Common myeloid progenitor, CD34-positive (primary cell): ENCODE measurements at regions not wholly inside any gene's neighbourhood (a gene's known extent, or its start where the extent isn't known, plus 50 kb on each side); places are given as distances from the start of the nearest gene placed in this dataset.
A peak's percentile ranks its signal among the peaks of the same experiment; 100 is the strongest.

Experiments used
- CTCF ChIA-PET: fragments of 350-600 bp; sonication (Branson Sonifier 250); formaldehyde crosslinking; loops from one replicate; lab custom pipeline; 2021; ENCODE audit warnings: antibody characterized with exemption; lab: Charles Lee
- POLR2A ChIA-PET: fragments of 350-600 bp; sonication (Branson Sonifier 250); formaldehyde crosslinking; loops from one replicate; lab custom pipeline; 2021; ENCODE audit warnings: antibody characterized with exemption; lab: Charles Lee
- DNase-seq, 3 donors: peaks; one replicate each; pipeline versions ENCODE4 v3.0.0 to v3.0.0-alpha.2; 2013
- H3K27ac ChIP-seq, 2 experiments: 1 replicate in 1 of 2; 2 replicates in 1 of 2; pipeline ENCODE4 v1.7.0; 2013; ENCODE audit warnings: inconsistent platforms in 2 of 2, low read length in 2 of 2, mild to moderate bottlenecking in 2 of 2, low read depth in 1 of 2, moderate library complexity in 1 of 2; ENCODE audit not compliant: severe bottlenecking in 2 of 2, insufficient read depth in 1 of 2, poor library complexity in 1 of 2
- H3K27me3 ChIP-seq, 5 experiments: replicated peaks in 2 of 5; 1 replicate in 3 of 5; 2 replicates in 2 of 5; pipeline versions ENCODE4 v1.6.1 to v1.7.0; 2013; ENCODE audit warnings: low read length in 4 of 5, mild to moderate bottlenecking in 2 of 5, moderate library complexity in 2 of 5, inconsistent platforms in 1 of 5; ENCODE audit not compliant: insufficient read depth in 5 of 5, control insufficient read depth in 4 of 5
- H3K36me3 ChIP-seq, 4 experiments: 1 replicate in 2 of 4; 2 replicates in 2 of 4; pipeline versions ENCODE4 v1.6.1 to v1.7.0; 2013; ENCODE audit warnings: low read length in 3 of 4, control low read depth in 1 of 4, mild to moderate bottlenecking in 1 of 4; ENCODE audit not compliant: control insufficient read depth in 4 of 4, insufficient read depth in 4 of 4
- H3K4me1 ChIP-seq, 4 experiments: 1 replicate in 3 of 4; 2 replicates in 1 of 4; pipeline versions ENCODE4 v1.6.1 to v1.7.1; 2013; ENCODE audit warnings: low read length in 3 of 4, mild to moderate bottlenecking in 3 of 4, control low read depth in 1 of 4, inconsistent platforms in 1 of 4, moderate library complexity in 1 of 4; ENCODE audit not compliant: control insufficient read depth in 4 of 4, insufficient read depth in 4 of 4; ENCODE audit errors: control extremely low read depth in 1 of 4
- H3K4me3 ChIP-seq, 7 experiments: 1 replicate in 4 of 7; 2 replicates in 3 of 7; pipeline versions ENCODE4 v1.5.1 to v1.7.0; 2013; ENCODE audit warnings: mild to moderate bottlenecking in 7 of 7, low read length in 6 of 7, moderate library complexity in 6 of 7, inconsistent platforms in 2 of 7, low read depth in 2 of 7, control low read depth in 1 of 7; ENCODE audit not compliant: insufficient read depth in 4 of 7, control insufficient read depth in 1 of 7; ENCODE audit errors: extremely low read depth in 1 of 7
- H3K9me3 ChIP-seq, 5 experiments: 1 replicate in 4 of 5; 2 replicates in 1 of 5; pipeline versions ENCODE4 v1.6.1 to v1.7.1; 2013; ENCODE audit warnings: low read length in 4 of 5, mild to moderate bottlenecking in 2 of 5, inconsistent platforms in 1 of 5, low read depth in 1 of 5, moderate library complexity in 1 of 5; ENCODE audit not compliant: control insufficient read depth in 4 of 5, insufficient read depth in 2 of 5; ENCODE audit errors: control extremely low read depth in 1 of 5
- WGBS: methylation state at CpG from one replicate; pipeline ENCODE4 v1.1.5; 2013; ENCODE audit not compliant: insufficient coverage; 5-methylcytosine and 5-hydroxymethylcytosine counted together

DNA sequence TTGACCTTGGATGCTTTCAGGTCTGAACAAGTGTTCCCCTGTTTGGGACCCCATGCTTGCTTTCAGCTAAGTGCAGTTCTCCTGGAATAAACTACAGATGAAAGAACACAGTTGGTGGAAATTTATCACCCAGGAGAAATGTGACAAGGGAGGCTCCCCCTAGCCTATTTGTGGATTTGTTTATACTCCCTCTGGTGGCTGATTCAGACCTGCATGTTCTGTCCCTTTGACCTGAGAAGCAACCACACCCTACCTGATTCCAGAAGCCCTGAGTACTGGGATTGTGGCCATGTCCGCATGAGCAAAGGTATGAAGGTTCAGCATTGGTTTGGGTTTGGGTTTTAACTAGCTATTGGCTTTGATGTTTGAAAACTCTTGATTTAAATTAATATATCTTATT is 440.9 kb downstream of the MID1IP1 start:
- CTCF ChIA-PET: interaction anchor here (0.7 to 3.8 kb wide), 14 partner anchors 8 to 577 kb away, joined by 3 to 13 read pairs (median 4); no protein-coding TSS in a partner anchor
- no CpG with 5 or more reads among the region's 1 CpG for WGBS

DNA sequence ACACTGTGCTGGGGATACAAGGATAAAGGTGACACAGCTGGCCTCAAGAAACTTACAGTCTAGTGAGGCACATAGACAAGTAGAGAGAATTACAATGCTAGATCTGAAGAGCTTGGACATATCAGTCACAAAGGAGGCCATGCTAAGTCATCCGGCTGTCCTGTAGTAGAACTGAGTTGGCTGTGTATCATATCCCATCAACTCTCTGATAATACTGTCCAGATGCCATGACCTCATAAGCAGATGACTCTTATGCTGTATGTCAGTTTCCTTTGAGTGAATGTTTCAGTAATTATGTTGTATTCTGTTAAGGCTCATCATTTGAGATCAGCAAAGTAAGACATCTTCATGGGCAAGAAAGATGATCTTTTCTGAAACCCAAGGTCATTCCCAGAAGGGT is 442.9 kb downstream of the MID1IP1 start:
- POLR2A ChIA-PET: no interaction called here
- Histone ChIP-seq H3K4me3 (no peak overlapping the region), H3K9me3 (no peaks in the 10 kb centered on the region), H3K4me1 (peaks cover 0 to 4% (median 0%) of the 10 kb centered on the region in 4 experiments), H3K27ac (no peak overlapping the region), H3K27me3 (no peaks in the 10 kb centered on the region), H3K36me3 (no peaks in the 10 kb centered on the region)
- DNase-seq: no peak
- no CpG with 5 or more reads among the region's 1 CpG for WGBS
- CTCF ChIA-PET: interaction anchor here (2.0 kb wide), 1 partner anchor 84 kb away, joined by 6 read pairs; no protein-coding TSS in a partner anchor

More for the DNA sequence above, 440.9 kb downstream of the MID1IP1 start:
- Histone ChIP-seq H3K27me3 (no peaks in the 10 kb centered on the region), H3K27ac (no peak overlapping the region), H3K9me3 (no peaks in the 10 kb centered on the region), H3K36me3 (no peaks in the 10 kb centered on the region), H3K4me3 (no peak overlapping the region), H3K4me1 (no peaks in the 10 kb centered on the region)
- POLR2A ChIA-PET: no interaction called here
- peak; percentile 43 to 65 (median 60) for DNase-seq

DNA sequence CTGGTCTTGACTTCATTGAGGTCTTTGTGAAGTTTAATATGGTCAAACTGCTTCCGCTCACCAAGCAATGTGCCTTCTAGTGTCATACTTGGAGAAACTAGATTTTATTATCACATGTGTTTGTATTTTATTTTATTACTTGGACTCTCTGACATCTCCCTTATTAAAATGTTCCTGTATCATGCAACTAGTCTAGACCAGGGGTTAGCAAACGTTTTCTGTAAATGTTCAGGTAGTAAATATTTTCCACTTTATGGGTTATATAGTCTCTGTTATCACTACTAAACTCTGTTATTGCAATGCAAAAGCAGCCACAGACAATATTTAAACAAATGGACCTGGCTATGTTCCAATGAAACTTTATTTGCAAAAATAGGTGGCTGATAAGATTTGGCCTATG is 443.8 kb downstream of the MID1IP1 start:
- H3K4me1 ChIP-seq: peaks cover 0 to 4% (median 0%) of the 10 kb centered on the region in 4 experiments
- ChIA-PET CTCF (no interaction called here), POLR2A (no interaction called here)
- H3K27me3 ChIP-seq: no peaks in the 10 kb centered on the region
- H3K4me3 ChIP-seq: no peak overlapping the region
- WGBS: no CpG with 5 or more reads among the region's 2 CpGs
- no peak for DNase-seq
- H3K9me3 ChIP-seq: no peaks in the 10 kb centered on the region
- no peaks in the 10 kb centered on the region for H3K36me3 ChIP-seq
- H3K27ac ChIP-seq: no peak overlapping the region

DNA sequence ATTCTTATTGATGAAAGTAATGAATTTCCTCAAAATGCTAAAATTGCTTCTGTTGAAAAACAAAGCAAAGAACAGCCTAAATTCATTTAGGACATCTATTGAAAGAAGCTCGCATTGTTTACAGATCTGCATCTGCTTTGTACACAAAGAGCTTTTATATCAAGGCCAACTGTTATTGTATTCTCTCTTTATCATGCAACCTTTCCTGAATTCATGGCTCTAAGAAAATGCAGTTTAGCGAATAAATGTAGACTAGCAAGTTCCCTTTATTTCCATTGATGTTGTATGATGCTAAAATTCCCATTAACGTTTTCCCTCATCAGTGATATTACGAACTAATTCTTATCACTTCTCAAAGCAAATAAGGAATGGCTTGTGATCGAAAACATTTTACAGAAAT is 446.3 kb downstream of the MID1IP1 start:
- no peaks in the 10 kb centered on the region for H3K36me3 ChIP-seq
- no peaks in the 10 kb centered on the region for H3K9me3 ChIP-seq
- H3K27me3 ChIP-seq: no peaks in the 10 kb centered on the region
- WGBS: 100% methylated on average over 1 of the region's 5 CpGs
- no peak overlapping the region for H3K27ac ChIP-seq
- CTCF ChIA-PET: interaction anchor here (1.4 kb wide), 1 partner anchor 84 kb away, joined by 3 read pairs; no protein-coding TSS in a partner anchor
- H3K4me1 ChIP-seq: peaks cover 0 to 4% (median 0%) of the 10 kb centered on the region in 4 experiments
- POLR2A ChIA-PET: no interaction called here
- no peak for DNase-seq
- H3K4me3 ChIP-seq: no peak overlapping the region

DNA sequence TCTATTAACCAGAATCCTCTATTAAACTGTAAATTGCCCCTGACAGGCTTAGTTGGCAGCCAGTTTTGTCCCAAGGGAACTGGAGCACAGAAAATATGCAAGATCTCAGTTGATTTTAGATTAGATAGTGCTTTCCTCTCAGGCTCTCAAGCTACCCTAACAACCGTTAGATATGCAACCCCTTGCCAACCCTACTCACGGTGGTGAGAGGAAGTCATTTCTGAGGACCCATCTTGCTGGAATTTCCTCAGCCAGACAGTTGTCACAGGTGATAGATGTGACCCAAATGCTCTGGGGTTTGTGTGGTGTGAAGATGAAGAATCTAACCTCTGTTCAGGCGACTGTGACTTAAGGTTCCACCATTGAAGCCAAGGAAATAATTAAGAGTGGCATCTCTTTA is 447.1 kb downstream of the MID1IP1 start:
- Histone ChIP-seq H3K27ac (no peak overlapping the region), H3K4me3 (no peak overlapping the region), H3K36me3 (no peaks in the 10 kb centered on the region), H3K27me3 (no peaks in the 10 kb centered on the region), H3K4me1 (peaks cover 0 to 4% (median 0%) of the 10 kb centered on the region in 4 experiments), H3K9me3 (no peaks in the 10 kb centered on the region)
- peak in 2 of 3 donors; percentile 14 to 24 for DNase-seq
- ChIA-PET CTCF (interaction anchor here (1.1 kb wide), 1 partner anchor 14 kb away, joined by 3 read pairs; no protein-coding TSS in a partner anchor), POLR2A (no interaction called here)
- 20% methylated on average over 1 of the region's 3 CpGs for WGBS

DNA sequence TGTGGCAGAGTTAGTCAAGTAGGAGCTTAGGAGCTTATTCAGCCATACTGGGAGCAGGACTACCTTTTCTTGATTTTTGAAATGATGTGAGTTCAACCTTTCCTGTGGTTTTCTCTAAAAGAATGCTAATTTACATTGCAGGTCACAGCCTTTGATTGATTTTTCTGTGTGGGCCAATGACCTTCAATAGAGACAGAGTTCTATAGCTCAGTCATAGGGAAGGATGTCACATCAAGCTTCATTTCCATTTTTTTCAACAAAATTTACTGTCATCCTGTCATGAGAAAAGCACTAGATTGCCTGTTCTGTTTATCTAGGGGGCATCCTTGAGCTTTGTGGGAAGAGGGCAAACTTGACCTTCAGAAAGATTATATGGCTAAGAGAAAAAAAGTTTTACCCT is 448.7 kb downstream of the MID1IP1 start:
- POLR2A ChIA-PET: no interaction called here

DNA sequence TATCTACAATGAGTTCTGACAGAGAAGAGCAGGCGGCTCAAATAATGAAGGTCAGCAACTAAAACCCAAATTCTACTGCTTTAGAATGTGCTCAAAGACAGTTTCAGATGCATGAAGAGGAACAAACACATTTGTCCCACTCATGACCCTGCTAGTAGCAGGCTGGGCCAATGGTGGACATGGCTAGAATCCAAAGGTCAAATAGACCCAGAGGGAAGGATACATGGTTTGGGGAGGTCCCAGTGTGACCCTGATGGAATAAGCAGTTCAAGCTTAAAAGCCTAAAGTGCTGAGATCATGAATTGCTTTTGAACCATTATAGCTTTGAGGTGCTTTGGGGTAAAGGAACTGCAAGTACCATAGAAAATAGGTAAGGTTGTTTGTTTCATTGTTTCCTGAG is 450.7 kb downstream of the MID1IP1 start:
- ChIA-PET POLR2A (no interaction called here), CTCF (no interaction called here)
- WGBS: 64% methylated on average over 1 of the region's 1 CpG
- Histone ChIP-seq H3K4me3 (no peak overlapping the region), H3K36me3 (no peaks in the 10 kb centered on the region), H3K4me1 (peaks cover 0 to 4% (median 0%) of the 10 kb centered on the region in 4 experiments), H3K27me3 (no peaks in the 10 kb centered on the region), H3K27ac (no peak overlapping the region), H3K9me3 (no peaks in the 10 kb centered on the region)
- no peak for DNase-seq

More for the DNA sequence above, 448.7 kb downstream of the MID1IP1 start:
- Histone ChIP-seq H3K4me1 (peaks cover 0 to 4% (median 0%) of the 10 kb centered on the region in 4 experiments), H3K27me3 (no peaks in the 10 kb centered on the region), H3K36me3 (no peaks in the 10 kb centered on the region), H3K4me3 (no peak overlapping the region), H3K9me3 (no peaks in the 10 kb centered on the region), H3K27ac (no peak overlapping the region)
- CTCF ChIA-PET: no interaction called here
- no peak for DNase-seq
